NCI-H510A treated with DMSO at 0.1 percent for 48 hours (cell line): ENCODE measurements at regions not wholly inside any gene's neighbourhood (a gene's known extent, or its start where the extent isn't known, plus 50 kb on each side); places are given as distances from the start of the nearest gene placed in this dataset.

Source experiments
- DNase-seq: peaks from one replicate; lab custom pipeline; 2025; lab: John Stamatoyannopoulos, UW

DNA sequence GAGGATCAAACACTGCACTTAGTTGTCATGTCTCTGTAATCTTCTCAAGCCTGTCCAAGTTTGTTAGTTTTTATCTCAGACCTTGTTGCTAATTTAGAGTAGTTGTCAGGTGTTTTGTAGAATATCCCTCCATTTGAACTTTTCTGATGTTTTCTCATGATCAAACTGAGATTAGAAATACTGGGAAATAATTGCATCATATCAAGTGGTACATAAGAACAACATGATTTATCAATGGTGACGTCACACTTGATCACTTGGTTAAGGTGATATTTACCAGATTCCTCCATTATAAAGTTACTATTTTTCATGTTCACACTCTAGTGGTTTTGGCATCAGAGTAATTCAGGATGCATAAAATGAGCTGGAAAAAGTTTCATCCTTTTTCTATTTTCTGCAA, 1182.4 kb upstream of the ZEB2 start:
- no peak for DNase-seq

DNA sequence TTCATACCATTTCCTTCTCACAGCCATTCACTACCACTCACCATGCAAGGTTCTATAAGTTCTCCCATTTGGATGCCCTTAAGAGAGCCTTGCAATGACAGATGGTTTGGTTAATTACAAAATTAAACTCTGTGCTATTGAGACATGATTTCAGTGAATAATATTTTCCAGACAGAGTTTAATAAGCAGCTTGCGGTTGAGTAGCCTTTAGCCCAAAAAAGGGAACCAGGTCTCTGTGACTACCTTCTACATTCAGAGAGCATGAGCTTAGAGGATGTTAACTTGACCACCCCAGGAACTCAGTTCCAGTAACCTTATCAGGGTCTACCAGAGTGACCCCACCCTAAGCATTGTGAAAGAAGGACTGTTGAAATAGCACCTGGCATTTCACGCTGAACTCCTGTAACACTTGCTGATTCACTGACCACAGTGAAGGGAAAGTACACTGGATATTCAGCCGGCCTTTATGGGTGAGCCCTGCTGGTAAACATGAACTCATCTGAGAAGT, 1173.1 kb upstream of the ZEB2 start:
- DNase-seq, result no peak

DNA sequence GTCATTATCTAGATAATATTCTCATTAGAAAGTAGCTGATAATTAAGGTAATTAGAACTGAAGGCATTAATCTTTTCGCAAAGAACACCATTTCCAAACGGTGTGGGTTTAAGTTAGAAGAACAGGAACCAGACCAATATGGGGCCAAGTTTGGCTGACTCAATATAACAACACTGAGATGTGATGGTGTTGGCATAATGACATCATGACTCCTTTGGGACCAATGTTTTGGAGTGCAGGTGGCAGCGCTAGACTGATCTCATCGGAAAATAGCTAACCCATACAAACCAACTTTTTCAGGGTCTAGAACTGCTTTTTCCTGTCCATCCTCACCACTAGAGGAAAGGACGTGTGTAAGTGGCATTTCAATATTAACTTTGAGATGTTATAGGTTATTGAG, 1171.7 kb upstream of the ZEB2 start:
- no peak for DNase-seq

DNA sequence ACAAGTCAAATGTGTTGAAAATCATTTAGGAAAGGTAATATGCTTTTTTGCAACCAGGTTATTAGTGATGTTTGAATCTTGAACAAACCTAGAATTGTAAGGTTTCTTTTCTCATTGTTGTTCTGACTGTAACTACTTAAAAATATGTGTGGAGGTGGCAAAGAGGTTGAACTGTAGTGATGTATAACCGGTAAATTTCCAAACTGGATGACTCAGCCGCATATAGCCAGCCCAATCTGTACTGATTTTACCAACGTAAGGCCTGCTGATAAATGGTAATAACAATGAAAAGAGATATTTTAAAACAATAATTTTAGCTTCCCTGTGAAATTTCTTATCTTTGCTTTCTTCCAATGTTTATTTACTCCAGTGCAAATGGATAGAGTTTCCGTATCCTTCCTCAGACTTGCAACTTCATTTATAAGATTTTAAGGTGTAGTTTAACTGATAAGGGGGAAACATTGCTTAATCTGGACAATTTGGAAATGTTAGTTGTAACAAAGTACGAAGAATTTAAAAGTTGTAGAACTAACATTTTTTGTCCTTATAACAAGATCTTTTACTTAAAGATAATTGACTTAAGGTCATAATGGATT, 1170.4 kb upstream of the ZEB2 start:
- DNase-seq, result no peak

- DNase-seq, result no peak
These were observed 1169.4 kb upstream of the ZEB2 start for GRCh38 chr2:145689277-145689676.

DNA sequence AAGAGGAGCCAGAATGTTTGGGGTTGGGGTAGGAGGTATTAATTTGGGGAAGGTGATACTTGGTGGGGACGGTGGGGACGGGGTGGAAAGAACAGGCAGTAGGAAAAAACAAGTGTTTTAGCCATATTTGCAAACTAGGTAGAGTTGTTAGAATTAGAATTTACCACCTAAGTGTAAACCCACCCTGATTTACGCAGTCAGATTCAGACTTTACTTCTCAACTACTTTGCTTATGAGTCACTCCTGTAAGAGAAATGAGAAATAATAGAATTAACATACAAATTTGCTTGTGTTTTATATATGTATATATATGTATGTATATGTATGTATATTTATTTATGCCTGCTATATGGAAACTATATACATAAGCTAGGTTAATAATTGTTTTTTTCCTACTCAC, 1168.2 kb upstream of the ZEB2 start:
- no peak for DNase-seq

GRCh38 chr2:145687442-145688134, 1167.7 kb upstream of the ZEB2 start:
- DNase-seq, result no peak

DNA sequence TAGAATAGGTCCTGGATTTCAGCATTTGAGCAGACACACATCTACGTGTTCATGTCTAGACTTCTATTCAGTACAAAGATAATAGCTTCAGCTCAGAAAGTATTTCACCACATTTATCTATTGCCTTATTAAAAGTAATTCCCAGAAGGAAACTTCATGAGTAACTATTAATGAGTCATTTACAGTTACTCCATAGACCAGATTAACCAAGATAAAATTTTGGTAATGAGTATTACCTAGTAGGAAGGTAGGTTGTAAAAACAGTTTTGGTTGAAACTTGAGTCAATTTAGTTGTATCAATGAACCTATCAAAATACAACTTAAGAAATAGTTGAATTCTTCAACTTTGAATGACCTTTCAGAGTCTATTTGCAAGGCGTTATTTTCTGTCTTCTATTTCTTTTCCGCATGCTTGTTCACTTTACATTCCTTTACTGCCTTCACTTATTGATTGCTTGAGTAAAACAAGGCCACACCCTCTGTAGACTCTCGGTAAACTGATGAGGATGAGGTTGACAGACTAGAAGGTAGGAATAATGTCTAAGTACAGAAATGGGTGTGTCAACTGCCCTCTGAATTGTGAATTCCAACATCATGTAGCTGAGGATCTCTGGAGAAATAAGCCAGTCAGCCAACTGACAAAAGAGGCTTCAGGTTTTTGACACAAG, 1165.6 kb upstream of the ZEB2 start:
- no peak for DNase-seq

GRCh38 chr2:145682546-145683157, 1162.7 kb upstream of the ZEB2 start:
- DNase-seq, result no peak

DNA sequence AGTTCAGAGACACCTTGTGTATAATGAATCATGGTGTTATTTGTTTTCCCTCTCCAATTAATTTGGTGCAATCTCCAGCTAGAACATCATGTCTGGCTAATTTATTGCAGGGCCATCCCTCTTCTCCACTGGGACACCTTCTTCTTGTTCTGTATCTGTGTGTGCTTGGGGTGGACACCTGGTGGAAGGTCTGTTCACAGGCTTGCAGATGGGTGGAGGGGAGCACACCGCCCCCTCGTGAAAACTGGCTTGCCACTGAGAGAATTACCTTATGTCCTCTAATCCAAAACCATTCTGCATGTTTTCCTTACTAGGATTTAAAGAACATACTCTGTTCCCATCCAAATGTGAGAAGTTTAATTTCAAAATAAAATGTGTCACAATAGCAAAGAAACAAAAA, 1160.4 kb upstream of the ZEB2 start:
- no peak for DNase-seq

- DNase-seq, result no peak
These were observed 1157.5 kb upstream of the ZEB2 start for GRCh38 chr2:145677371-145677770.

GRCh38 chr2:145674705-145675104, 1154.8 kb upstream of the ZEB2 start:
- DNase-seq, result no peak

DNA sequence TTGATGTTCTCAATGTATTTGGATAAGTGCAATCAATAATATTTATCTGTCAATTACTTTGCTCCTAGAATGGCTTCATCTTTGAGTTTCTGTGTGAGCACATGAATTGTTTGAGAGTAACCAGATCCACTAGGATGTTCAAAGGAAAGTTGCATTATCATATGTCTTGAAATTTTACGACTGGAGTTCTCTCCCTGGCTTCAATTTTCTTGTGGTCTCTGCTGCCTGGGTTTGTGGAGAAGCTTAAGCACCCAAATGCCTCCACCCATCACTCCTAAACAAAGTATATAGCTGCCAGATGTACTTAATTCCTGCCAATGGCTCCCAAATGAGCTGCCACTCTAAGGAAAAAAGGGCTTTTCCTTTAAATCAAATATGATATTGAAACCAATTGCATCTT, 1149.4 kb upstream of the ZEB2 start:
- DNase-seq, result no peak

GRCh38 chr2:145666552-145666951, 1146.6 kb upstream of the ZEB2 start:
- DNase-seq, result no peak

GRCh38 chr2:145657265-145657664, 1137.3 kb upstream of the ZEB2 start:
- no peak for DNase-seq

- DNase-seq, result no peak
These were observed 1135.3 kb upstream of the ZEB2 start for GRCh38 chr2:145655165-145655765.

DNA sequence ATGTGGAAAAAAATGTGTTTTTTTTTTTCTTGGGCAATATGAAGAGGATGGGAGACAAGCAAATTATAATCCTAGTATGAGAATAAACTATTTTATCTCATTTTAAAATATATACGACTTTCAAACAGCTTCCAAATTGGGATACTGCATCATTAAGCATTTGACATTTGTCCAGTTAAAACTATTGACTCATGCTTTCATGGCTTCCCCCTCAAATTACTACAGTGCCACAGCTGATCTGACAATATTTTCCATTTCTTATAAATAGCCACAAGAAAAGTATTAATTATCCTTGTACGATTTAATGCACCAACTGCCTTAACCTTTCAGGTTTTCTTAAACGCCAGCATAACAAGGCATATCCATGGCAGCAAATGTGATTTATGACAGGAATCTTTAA, 1134.8 kb upstream of the ZEB2 start:
- no peak for DNase-seq

DNA sequence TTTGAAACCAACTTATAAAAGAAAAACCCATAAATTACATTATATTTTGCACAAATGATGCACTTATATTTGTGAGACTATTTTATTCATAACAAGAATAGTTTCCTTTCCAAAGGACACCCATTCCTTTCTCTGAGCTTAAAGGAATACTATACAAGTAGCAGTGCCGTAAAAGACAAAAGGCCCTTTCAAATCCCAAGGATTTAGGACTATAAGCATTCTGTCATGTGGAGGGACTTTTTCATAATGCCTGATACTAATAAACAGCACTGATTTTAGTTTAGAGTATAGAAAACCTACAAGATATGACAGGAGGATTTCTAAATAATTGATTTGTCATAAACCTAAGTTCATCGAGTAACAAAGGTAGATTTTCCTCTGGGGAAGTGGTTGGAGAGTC, 1134.2 kb upstream of the ZEB2 start:
- DNase-seq, result no peak

- DNase-seq, result no peak
These were observed 1133.6 kb upstream of the ZEB2 start for GRCh38 chr2:145653553-145653952.

DNA sequence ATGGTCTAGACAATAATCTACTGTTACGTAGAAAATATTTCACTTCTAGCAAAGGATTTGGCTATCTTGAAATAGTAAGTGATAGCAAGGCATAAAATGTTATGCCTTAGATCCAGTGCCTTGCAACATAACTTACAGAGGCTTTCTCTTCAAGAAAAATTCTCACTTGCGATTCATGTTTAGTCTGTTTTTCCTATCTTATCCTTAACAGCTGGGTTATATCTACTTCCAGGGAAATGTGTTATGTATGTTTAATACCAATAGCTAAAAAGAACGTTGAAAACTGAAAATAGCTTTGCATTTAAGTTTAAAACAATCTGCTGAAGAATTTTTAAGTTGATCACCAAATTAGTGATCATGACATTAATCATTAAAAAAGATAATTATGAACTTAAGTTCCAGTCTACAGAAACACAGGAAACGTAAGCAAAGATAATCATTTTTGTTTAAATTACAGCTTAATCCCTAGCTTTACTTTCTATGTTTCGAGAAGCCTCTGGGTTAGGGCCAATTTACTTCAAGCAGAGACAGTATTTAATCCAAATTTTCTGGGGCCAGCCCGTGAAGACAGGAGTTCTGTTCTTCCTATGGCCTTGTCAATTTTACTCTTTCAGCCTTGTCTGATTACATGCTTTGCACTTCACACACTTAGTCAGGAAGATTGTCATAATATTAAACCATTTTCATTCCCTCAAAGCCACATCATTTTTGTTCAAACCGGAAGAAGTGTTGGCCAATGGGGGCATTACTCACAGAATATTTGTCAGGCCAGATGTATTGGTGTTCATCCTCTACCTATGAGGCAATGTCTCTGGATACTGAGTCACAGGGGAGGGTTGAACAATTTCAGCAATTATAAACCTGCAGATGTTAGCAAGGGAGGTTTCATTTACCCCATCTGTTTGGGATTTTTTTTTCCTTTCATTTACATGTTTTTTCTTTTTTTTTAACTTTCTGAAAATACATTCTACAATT, 1132.9 kb upstream of the ZEB2 start:
- no peak for DNase-seq

- DNase-seq, result no peak
These were observed 1132.1 kb upstream of the ZEB2 start for GRCh38 chr2:145652036-145652435.
